Aorta (tissue), 5 donors: ENCODE measurements at regions not wholly inside any gene's neighbourhood (a gene's known extent, or its start where the extent isn't known, plus 50 kb on each side); places are given as distances from the start of the nearest gene placed in this dataset.
A peak's percentile ranks its signal among the peaks of the same experiment; 100 is the strongest.

Experiments
- ATAC-seq: fragments of 200-7000 bp; cut with Tn5 transposase; one replicate; pipeline ENCODE4 v1.9.1; 2022; ENCODE audit warnings: moderate library complexity; ENCODE audit not compliant: low FRiP score
- DNase-seq, 2 donors: peaks; one replicate each; pipeline ENCODE4 v3.0.0-alpha.2; 2020
- H3K27ac ChIP-seq, 2 donors: one replicate each; pipeline ENCODE4 v1.5.1; 2013; ENCODE audit warnings: low read length in 2 of 2, mild to moderate bottlenecking in 2 of 2, moderate library complexity in 2 of 2, control low read depth in 1 of 2, inconsistent platforms in 1 of 2, low read depth in 1 of 2
- H3K27me3 ChIP-seq, 2 donors: one replicate each; pipeline ENCODE4 v1.6.1; 2013; ENCODE audit warnings: control low read depth in 1 of 2, low read length in 1 of 2, mild to moderate bottlenecking in 1 of 2, moderate library complexity in 1 of 2; ENCODE audit not compliant: insufficient read depth in 2 of 2, control insufficient read depth in 1 of 2
- H3K36me3 ChIP-seq, 2 donors: one replicate each; pipeline ENCODE4 v1.6.1; 2013; ENCODE audit warnings: control low read depth in 1 of 2, low read length in 1 of 2, mild to moderate bottlenecking in 1 of 2; ENCODE audit not compliant: insufficient read depth in 2 of 2, control insufficient read depth in 1 of 2
- H3K4me1 ChIP-seq, 2 donors: one replicate each; pipeline ENCODE4 v1.6.1; 2013; ENCODE audit warnings: low read length in 2 of 2, control low read depth in 1 of 2, mild to moderate bottlenecking in 1 of 2, moderate library complexity in 1 of 2; ENCODE audit not compliant: insufficient read depth in 2 of 2, control insufficient read depth in 1 of 2
- H3K4me3 ChIP-seq, 2 donors: one replicate each; pipeline ENCODE4 v1.5.1; 2013; ENCODE audit warnings: low read length in 2 of 2, control low read depth in 1 of 2, mild to moderate bottlenecking in 1 of 2
- H3K9me3 ChIP-seq: one replicate; pipeline ENCODE4 v1.6.1; 2013; ENCODE audit warnings: mild to moderate bottlenecking, low read length; ENCODE audit not compliant: control insufficient read depth
- WGBS, 2 donors: extraction: QIAGEN DNeasy Blood & Tissue Kit; methylation state at CpG; one replicate each; pipeline ENCODE4 v1.1.7; 2013; 5-methylcytosine and 5-hydroxymethylcytosine counted together
- intact Hi-C, 2 donors: fragments of 100-400 bp; cut with DNase I; formaldehyde crosslinking; loops; one replicate each; pipeline versions ENCODE4 v1.14.2 to v1.15.0; 2022
- donor health status: healthy with polysubstance abuse.
- donor health status: Bipolar disorder and iron deficiency.
- donor health status: DM: no; HTN: no; CAD: no.
- donor health status: DM: no; HTN: no; CAD: no.
- donor health status: DM: yes; HTN: yes; CAD: no.

DNA sequence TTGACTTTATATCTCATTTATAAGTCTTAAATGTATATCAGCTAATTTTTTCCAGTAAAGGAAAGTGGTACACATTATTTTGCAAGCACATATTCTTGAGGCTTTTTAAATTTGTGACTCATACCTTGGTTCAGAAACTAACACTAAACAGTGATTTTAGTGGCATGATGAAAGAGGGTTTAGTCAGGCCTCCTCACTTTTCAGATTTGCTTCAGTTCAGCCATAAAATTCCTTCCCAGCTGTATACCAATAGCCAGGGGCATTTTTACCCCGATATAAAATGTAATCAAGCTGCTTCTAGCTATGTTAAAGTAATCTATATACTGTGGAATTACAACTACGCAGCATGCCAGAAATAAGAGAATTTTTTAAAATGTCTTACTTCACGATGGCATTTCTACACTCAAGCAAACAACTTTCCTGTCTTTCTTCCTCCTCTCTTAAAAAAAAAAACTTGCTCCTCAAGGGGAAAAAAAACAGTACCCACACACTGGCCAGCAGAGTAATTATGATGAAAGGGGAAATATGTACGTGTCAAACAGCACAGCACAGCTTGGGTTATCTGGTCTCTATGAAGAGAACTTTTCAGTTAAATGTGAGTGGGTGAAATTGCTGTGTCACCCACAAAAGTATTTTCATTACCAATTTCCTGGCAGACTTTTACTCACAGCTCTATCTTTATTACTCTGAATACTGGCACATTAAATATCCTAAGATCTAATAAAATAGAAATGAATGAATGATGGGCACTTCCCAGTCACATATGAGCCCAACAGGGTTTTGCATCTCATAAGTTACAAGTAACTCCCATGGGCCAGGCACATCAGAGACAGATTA, 244.8 kb upstream of the TENT5A start:
- WGBS, 2 donors: 27 to 39% methylated on average over 4 of the region's 4 CpGs
- ATAC-seq (peak; percentile 71), DNase-seq (no peak)
- intact Hi-C loops: loop anchor here in 1 of 2 donors (5.0 kb wide), 1 partner anchor 245 kb away; the partner anchor contains the start of gene TENT5A
- H3K9me3 ChIP-seq: no peaks in the 10 kb centered on the region
- H3K27ac ChIP-seq: peak overlapping the region in 1 of 2 donors; percentile 57
- H3K4me3 ChIP-seq: no peak overlapping the region
- no peaks in the 10 kb centered on the region for H3K36me3 ChIP-seq
- peaks cover 2 to 6% of the 10 kb centered on the region in 2 donors for H3K4me1 ChIP-seq
- H3K27me3 ChIP-seq: no peaks in the 10 kb centered on the region

DNA sequence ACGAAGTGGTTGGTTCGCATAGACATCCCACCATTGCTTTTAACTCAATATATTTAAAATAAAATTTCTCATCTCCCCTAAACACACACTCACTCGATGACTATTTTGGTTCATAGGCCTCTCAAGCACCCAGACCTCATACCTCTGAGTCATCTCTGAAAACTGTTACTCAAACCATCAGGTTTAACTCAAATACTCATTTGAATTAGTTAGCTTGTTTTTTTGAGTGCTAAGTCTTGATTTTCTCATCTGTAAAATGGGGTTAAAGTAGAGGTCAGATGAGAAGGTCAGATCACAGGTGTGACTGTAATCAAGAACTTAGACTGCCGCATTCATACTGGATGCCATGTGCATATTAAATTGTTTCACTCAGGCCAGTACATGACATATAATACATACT, 243.9 kb upstream of the TENT5A start:
- H3K36me3 ChIP-seq: no peaks in the 10 kb centered on the region
- H3K4me3 ChIP-seq: no peak overlapping the region
- H3K27me3 ChIP-seq: no peaks in the 10 kb centered on the region
- no peak overlapping the region for H3K27ac ChIP-seq
- WGBS, 2 donors: 86% methylated on average over 4 of the region's 4 CpGs
- ATAC-seq: no peak
- peaks cover 2 to 6% of the 10 kb centered on the region in 2 donors for H3K4me1 ChIP-seq
- H3K9me3 ChIP-seq: no peaks in the 10 kb centered on the region
- intact Hi-C loops: loop anchor here in 1 of 2 donors (5.0 kb wide), 1 partner anchor 244 kb away; the partner anchor contains the start of gene TENT5A
- DNase-seq: no peak

DNA sequence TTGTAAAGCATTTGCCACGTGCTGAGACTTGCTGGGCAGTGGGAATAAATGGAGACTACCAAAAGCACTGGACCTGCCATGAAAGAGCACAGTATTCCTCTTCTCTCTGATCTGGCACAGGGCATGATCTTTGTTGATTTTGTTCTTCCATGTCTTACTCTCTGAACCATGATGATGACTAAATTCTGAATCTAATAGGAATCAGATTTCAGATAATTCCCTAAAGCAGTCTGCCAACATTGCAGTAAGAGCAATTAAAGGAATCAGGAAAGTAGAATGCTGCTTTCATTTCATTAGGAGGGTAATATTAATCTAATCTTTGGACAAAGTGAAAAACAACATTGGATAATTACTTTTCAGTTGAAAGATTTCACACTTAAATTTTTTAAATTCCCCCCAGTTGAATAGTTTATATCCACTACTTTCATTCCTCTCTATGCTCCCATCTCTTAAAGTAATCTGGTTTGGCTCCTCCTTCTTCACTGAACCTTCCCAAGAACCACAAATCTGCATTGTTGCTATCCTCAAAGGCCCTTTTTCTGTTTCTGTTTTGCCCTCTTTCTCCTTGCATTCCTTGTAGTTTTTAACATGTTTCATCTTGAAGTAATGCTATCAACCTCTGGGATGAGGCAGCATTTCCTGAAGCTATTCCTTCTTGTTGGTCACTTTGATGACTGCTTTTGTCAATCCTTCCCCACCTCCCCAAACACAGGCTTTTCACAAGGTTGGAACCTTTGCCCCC, 243.2 kb upstream of the TENT5A start:
- Histone ChIP-seq H3K27ac (no peak overlapping the region), H3K4me3 (no peak overlapping the region), H3K27me3 (no peaks in the 10 kb centered on the region), H3K4me1 (peaks cover 2 to 6% of the 10 kb centered on the region in 2 donors), H3K36me3 (no peaks in the 10 kb centered on the region), H3K9me3 (no peaks in the 10 kb centered on the region)
- no peak for DNase-seq
- WGBS, 2 donors: 88% methylated on average over 1 of the region's 1 CpG
- intact Hi-C loops: loop anchor here in 1 of 2 donors (5.0 kb wide), 1 partner anchor 243 kb away; the partner anchor contains the start of gene TENT5A
- ATAC-seq: no peak

DNA sequence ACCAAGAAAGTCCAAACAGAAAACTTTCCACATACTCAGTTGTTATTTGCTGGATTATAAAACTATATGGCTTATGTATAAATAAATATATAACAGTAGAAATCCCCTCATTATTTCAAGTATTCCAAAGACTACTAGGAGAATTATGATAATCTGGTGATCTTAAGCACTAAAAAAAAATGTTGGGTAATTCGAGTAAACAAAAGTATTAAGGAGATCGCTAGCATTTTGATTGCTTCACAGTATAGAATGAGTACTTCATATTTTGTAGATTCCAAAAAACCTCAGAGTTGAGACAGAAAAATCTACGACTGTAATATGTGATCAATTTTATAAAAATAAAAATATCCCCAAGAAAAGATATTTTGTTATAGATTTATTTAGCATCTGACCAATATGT, 236.4 kb upstream of the TENT5A start:
- intact Hi-C loops: no loop called here
- no peak overlapping the region for H3K27ac ChIP-seq
- no peaks in the 10 kb centered on the region for H3K36me3 ChIP-seq
- H3K27me3 ChIP-seq: no peaks in the 10 kb centered on the region
- WGBS, 2 donors: 94 to 96% methylated on average over 3 of the region's 3 CpGs
- ATAC-seq (no peak), DNase-seq (no peak)
- H3K9me3 ChIP-seq: no peaks in the 10 kb centered on the region
- no peaks in the 10 kb centered on the region for H3K4me1 ChIP-seq
- no peak overlapping the region for H3K4me3 ChIP-seq

DNA sequence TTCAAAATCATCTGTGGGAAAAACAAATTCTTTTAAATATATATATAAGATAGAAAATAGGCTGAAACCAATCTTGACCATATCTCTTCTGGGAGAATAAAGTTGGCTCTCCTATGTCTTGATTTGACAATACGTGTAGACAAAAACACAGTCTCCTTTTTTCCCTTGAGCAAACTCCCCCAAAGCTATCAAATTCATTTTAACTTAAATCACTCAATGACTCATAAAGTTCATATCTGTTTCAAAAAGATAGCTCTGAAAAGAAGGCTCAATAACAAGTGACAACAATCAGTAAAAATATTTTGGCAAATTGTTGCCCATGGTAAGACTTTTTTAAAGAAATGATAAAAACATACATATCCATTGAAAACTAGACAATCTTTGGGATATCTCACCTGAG, 236.0 kb upstream of the TENT5A start:
- DNase-seq (no peak), ATAC-seq (no peak)
- Histone ChIP-seq H3K9me3 (no peaks in the 10 kb centered on the region), H3K4me1 (no peaks in the 10 kb centered on the region), H3K4me3 (no peak overlapping the region), H3K36me3 (no peaks in the 10 kb centered on the region), H3K27me3 (no peaks in the 10 kb centered on the region), H3K27ac (no peak overlapping the region)
- 92 to 95% methylated on average over 1 of the region's 1 CpG for WGBS, 2 donors
- intact Hi-C loops: no loop called here

DNA sequence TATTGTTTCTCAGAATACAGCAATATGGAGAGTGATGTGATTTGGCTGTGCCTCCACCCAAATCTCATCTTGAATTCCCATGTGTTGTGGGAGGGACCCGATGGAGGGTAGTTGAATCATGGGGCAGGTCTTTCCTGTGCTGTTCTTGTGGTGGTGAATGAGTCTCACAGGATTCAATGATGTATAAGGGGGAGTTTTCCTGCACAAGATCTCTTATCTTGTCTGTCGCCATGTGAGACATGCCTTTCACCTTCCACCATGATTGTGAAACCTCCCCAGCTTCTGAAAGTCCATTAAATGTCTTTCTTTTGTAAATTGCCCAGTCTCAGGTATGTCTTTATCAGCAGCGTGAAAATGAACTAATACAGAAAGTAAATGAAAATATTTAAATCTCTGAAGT, 234.8 kb upstream of the TENT5A start:
- H3K27me3 ChIP-seq: no peaks in the 10 kb centered on the region
- no peak for DNase-seq
- no peaks in the 10 kb centered on the region for H3K36me3 ChIP-seq
- H3K4me3 ChIP-seq: no peak overlapping the region
- no peak for ATAC-seq
- H3K4me1 ChIP-seq: no peaks in the 10 kb centered on the region
- intact Hi-C loops: no loop called here
- 96% methylated on average over 3 of the region's 3 CpGs for WGBS, 2 donors
- H3K9me3 ChIP-seq: no peaks in the 10 kb centered on the region
- no peak overlapping the region for H3K27ac ChIP-seq

DNA sequence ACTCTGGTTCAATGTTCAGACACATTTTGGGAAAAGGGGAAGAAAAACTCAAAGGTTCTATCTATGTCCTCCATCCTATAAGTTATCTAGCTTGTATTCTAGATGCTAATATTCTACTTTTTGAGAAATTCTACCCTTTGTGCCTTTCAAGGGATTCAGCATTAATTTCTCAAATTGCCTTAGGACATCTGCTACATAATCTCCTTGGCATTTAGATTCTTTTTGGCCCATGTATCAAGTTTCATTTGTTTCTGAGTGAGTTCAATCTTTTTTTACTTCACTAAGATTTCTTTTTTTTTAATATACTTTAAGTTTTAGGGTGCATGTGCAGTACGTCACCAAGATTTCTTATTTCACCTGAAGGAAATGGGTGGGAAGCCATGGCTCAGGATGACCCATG, 232.7 kb upstream of the TENT5A start:
- intact Hi-C loops: no loop called here
- 75 to 81% methylated on average over 1 of the region's 1 CpG for WGBS, 2 donors
- no peak overlapping the region for H3K4me3 ChIP-seq
- no peak for DNase-seq
- no peaks in the 10 kb centered on the region for H3K9me3 ChIP-seq
- H3K27me3 ChIP-seq: no peaks in the 10 kb centered on the region
- peaks cover 2 to 3% of the 10 kb centered on the region in 2 donors for H3K4me1 ChIP-seq
- H3K27ac ChIP-seq: no peak overlapping the region
- no peak for ATAC-seq
- H3K36me3 ChIP-seq: no peaks in the 10 kb centered on the region

DNA sequence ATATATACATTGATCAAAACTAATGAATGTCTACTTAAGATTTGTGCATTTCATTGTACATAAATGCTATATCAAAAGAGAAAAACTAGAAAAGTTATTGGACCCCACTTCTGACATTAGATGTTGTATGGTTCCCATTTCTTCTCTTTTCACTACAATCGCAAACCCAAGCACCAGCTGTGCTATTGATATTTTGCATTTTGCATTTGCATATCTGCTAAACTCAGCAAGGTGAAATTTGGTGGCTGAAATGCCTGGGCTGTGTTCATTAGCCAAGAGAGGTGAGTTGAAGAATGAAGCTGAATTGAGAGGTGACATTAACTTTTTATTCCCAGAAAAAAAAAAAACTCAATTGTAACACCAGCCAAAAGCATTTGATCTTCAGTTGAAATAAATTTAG, 232.1 kb upstream of the TENT5A start:
- Histone ChIP-seq H3K4me1 (peaks cover 2 to 3% of the 10 kb centered on the region in 2 donors), H3K27ac (no peak overlapping the region), H3K36me3 (no peaks in the 10 kb centered on the region), H3K4me3 (no peak overlapping the region), H3K27me3 (no peaks in the 10 kb centered on the region), H3K9me3 (no peaks in the 10 kb centered on the region)
- ATAC-seq: no peak
- intact Hi-C loops: no loop called here
- no peak for DNase-seq
- 100% methylated on average over 1 of the region's 1 CpG for WGBS, 2 donors
